Stimulated activated naive B cell treated with anti-CD40 and anti-IgM and Interleukin-4, amounts not matched to agents 10 μg/mL and 1 μg/mL and 100 μg/mL, for 72 hours (primary cell): ENCODE measurements at regions not wholly inside any gene's neighbourhood (a gene's known extent, or its start where the extent isn't known, plus 50 kb on each side); places are given as distances from the start of the nearest gene placed in this dataset.

ENCODE experiments used
- ATAC-seq, 2 donors: fragments of 150-1000 bp; cut with Tn5 transposase; replicated peaks; 2 replicates each; pipeline ENCODE4 v1.10.0; 2021; ENCODE audit warnings: moderate library complexity in 1 of 2
- DNase-seq: peaks from one replicate; pipeline ENCODE4 v3.0.0; 2021
- H3K27ac Mint-ChIP-seq: one replicate; pipeline ENCODE4 v1.8.0; 2022; ENCODE audit warnings: mild to moderate bottlenecking, mixed read lengths
- H3K27me3 Mint-ChIP-seq, 2 donors: one replicate each; pipeline ENCODE4 v1.8.0; 2022; ENCODE audit warnings: mixed read lengths in 2 of 2
- H3K36me3 Mint-ChIP-seq, 2 donors: one replicate each; pipeline ENCODE4 v1.8.0; 2022; ENCODE audit warnings: mixed read lengths in 2 of 2, mild to moderate bottlenecking in 1 of 2
- H3K4me1 Mint-ChIP-seq, 2 donors: one replicate each; pipeline ENCODE4 v1.8.0; 2022; ENCODE audit warnings: mixed read lengths in 2 of 2, mild to moderate bottlenecking in 1 of 2
- H3K4me3 Mint-ChIP-seq, 2 donors: one replicate each; pipeline ENCODE4 v1.8.0; 2022; ENCODE audit warnings: mild to moderate bottlenecking in 2 of 2, mixed read lengths in 2 of 2, moderate library complexity in 1 of 2
- H3K9me3 Mint-ChIP-seq, 2 donors: one replicate each; pipeline ENCODE4 v1.8.0; 2022; ENCODE audit warnings: mixed read lengths in 2 of 2, mild to moderate bottlenecking in 1 of 2

GRCh38 chr12:124170760-124171159, 124.1 kb upstream of the RFLNA start:
- no peaks in the 10 kb centered on the region for H3K36me3 Mint-ChIP-seq
- ATAC-seq (no peak), DNase-seq (no peak)
- H3K4me1 Mint-ChIP-seq: no peaks in the 10 kb centered on the region
- no peak overlapping the region for H3K27ac Mint-ChIP-seq
- H3K9me3 Mint-ChIP-seq: peaks cover 2 to 4% of the 10 kb centered on the region in 2 donors
- peaks cover 8% of the 10 kb centered on the region in 2 donors for H3K27me3 Mint-ChIP-seq
- H3K4me3 Mint-ChIP-seq: no peak overlapping the region

DNA sequence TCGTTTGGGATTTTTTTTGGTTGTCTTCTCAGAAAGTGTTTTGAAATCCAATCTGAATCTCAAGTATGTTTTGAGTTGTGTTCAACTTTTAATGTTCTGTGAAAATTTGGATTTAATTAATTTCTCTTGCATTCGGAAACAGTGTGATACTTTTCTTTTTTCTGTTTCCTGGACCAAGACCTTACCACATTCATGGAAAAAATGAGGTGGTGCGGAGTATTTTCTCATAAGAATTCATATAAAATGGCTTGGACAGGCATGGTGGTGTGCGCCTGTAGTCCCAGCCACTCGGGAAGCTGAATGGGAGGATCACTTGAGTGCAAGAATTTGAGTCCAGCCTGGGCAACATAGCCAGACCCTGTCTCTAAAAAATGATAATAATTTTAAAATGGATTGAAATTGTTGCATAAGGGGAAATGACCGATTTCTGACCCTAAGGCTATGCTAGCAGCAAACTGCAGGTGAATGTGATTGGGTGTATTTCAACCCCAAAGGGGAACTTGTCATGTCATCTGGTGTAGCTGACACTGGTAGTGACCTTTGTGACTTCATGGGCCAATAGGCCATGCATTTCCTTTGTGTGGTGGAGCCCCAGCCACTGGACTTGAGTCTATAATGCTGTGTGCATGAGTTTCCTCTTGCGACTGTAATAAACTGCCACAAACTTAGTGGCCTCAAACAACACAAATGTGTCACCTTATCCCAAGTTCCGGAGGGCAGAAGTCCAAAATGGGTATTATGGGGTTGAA, 123.5 kb upstream of the RFLNA start:
- Mint-ChIP-seq H3K9me3 (peaks cover 2 to 4% of the 10 kb centered on the region in 2 donors), H3K36me3 (no peaks in the 10 kb centered on the region), H3K27me3 (peaks cover 8% of the 10 kb centered on the region in 2 donors), H3K4me1 (no peaks in the 10 kb centered on the region), H3K4me3 (no peak overlapping the region), H3K27ac (no peak overlapping the region)
- DNase-seq (peak; percentile 13), ATAC-seq (peak; percentile 97 to 99)

- H3K4me3 Mint-ChIP-seq: no peak overlapping the region
- no peak overlapping the region for H3K27ac Mint-ChIP-seq
- DNase-seq (no peak), ATAC-seq (no peak)
- no peaks in the 10 kb centered on the region for H3K36me3 Mint-ChIP-seq
- no peaks in the 10 kb centered on the region for H3K4me1 Mint-ChIP-seq
- H3K27me3 Mint-ChIP-seq: peaks cover 6 to 14% of the 10 kb centered on the region in 2 donors
- H3K9me3 Mint-ChIP-seq: peaks cover 2 to 4% of the 10 kb centered on the region in 2 donors
Measured at GRCh38 chr12:124172636-124173035, 122.3 kb upstream of the RFLNA start.

DNA sequence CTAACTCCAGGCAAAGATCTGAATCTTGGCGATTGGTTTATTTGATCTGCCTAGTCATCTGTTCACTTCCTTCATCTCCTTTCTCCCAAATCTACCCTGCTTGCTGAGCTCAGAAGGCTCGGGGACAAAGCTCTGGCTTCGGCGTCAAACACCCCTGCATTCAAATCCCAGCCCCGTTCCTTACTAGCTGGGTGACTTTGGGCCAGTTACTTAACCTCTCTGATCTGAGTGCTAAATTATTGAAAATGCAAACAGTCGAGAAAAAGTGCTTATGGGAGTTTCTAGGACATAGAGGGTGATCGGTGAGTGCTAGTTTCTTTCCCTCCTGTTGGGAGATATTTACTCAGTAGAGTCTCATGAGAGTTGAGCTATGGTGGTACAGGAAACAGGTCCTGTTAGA, 121.2 kb upstream of the RFLNA start:
- DNase-seq: no peak
- Mint-ChIP-seq H3K27ac (no peak overlapping the region), H3K36me3 (no peaks in the 10 kb centered on the region), H3K4me1 (no peaks in the 10 kb centered on the region), H3K27me3 (peaks cover 7 to 14% of the 10 kb centered on the region in 2 donors), H3K9me3 (peaks cover 0 to 2% of the 10 kb centered on the region in 2 donors), H3K4me3 (no peak overlapping the region)
- ATAC-seq: no peak

GRCh38 chr12:124174451-124175348, 120.2 kb upstream of the RFLNA start:
- peaks cover 11 to 14% of the 10 kb centered on the region in 2 donors for H3K27me3 Mint-ChIP-seq
- no peak overlapping the region for H3K27ac Mint-ChIP-seq
- H3K36me3 Mint-ChIP-seq: no peaks in the 10 kb centered on the region
- no peak for ATAC-seq
- no peaks in the 10 kb centered on the region for H3K4me1 Mint-ChIP-seq
- no peaks in the 10 kb centered on the region for H3K9me3 Mint-ChIP-seq
- DNase-seq: no peak
- no peak overlapping the region for H3K4me3 Mint-ChIP-seq

- Mint-ChIP-seq H3K27ac (no peak overlapping the region), H3K36me3 (no peaks in the 10 kb centered on the region), H3K9me3 (no peaks in the 10 kb centered on the region), H3K4me1 (no peaks in the 10 kb centered on the region), H3K27me3 (peaks cover 11 to 14% of the 10 kb centered on the region in 2 donors), H3K4me3 (no peak overlapping the region)
- no peak for DNase-seq
- ATAC-seq: no peak
Measured at GRCh38 chr12:124175704-124176103, 119.2 kb upstream of the RFLNA start.

- no peaks in the 10 kb centered on the region for H3K9me3 Mint-ChIP-seq
- DNase-seq: no peak
- H3K27ac Mint-ChIP-seq: no peak overlapping the region
- H3K27me3 Mint-ChIP-seq: peaks cover 11 to 14% of the 10 kb centered on the region in 2 donors
- no peaks in the 10 kb centered on the region for H3K36me3 Mint-ChIP-seq
- no peaks in the 10 kb centered on the region for H3K4me1 Mint-ChIP-seq
- no peak for ATAC-seq
- H3K4me3 Mint-ChIP-seq: no peak overlapping the region
Measured at GRCh38 chr12:124177276-124177950, 117.5 kb upstream of the RFLNA start.

GRCh38 chr12:124177951-124178316, 117.0 kb upstream of the RFLNA start:
- H3K4me3 Mint-ChIP-seq: no peak overlapping the region
- no peaks in the 10 kb centered on the region for H3K36me3 Mint-ChIP-seq
- H3K4me1 Mint-ChIP-seq: no peaks in the 10 kb centered on the region
- no peak overlapping the region for H3K27ac Mint-ChIP-seq
- no peak for DNase-seq
- ATAC-seq: no peak
- peaks cover 11 to 14% of the 10 kb centered on the region in 2 donors for H3K27me3 Mint-ChIP-seq
- H3K9me3 Mint-ChIP-seq: no peaks in the 10 kb centered on the region

- Mint-ChIP-seq H3K4me1 (no peaks in the 10 kb centered on the region), H3K36me3 (no peaks in the 10 kb centered on the region), H3K27ac (no peak overlapping the region), H3K4me3 (no peak overlapping the region), H3K27me3 (peaks cover 5 to 11% of the 10 kb centered on the region in 2 donors), H3K9me3 (no peaks in the 10 kb centered on the region)
- DNase-seq: no peak
- ATAC-seq: no peak
Measured at GRCh38 chr12:124179936-124180607, 114.8 kb upstream of the RFLNA start.

GRCh38 chr12:124183172-124183571, 111.7 kb upstream of the RFLNA start:
- no peak overlapping the region for H3K4me3 Mint-ChIP-seq
- DNase-seq (no peak), ATAC-seq (no peak)
- H3K9me3 Mint-ChIP-seq: no peaks in the 10 kb centered on the region
- no peaks in the 10 kb centered on the region for H3K4me1 Mint-ChIP-seq
- no peaks in the 10 kb centered on the region for H3K36me3 Mint-ChIP-seq
- no peak overlapping the region for H3K27ac Mint-ChIP-seq
- H3K27me3 Mint-ChIP-seq: peaks cover 0 to 5% of the 10 kb centered on the region in 2 donors

- DNase-seq (no peak), ATAC-seq (no peak)
- no peaks in the 10 kb centered on the region for H3K36me3 Mint-ChIP-seq
- no peaks in the 10 kb centered on the region for H3K4me1 Mint-ChIP-seq
- no peak overlapping the region for H3K4me3 Mint-ChIP-seq
- H3K27me3 Mint-ChIP-seq: no peaks in the 10 kb centered on the region
- no peaks in the 10 kb centered on the region for H3K9me3 Mint-ChIP-seq
- no peak overlapping the region for H3K27ac Mint-ChIP-seq
Measured at GRCh38 chr12:124184456-124184855, 110.4 kb upstream of the RFLNA start.

DNA sequence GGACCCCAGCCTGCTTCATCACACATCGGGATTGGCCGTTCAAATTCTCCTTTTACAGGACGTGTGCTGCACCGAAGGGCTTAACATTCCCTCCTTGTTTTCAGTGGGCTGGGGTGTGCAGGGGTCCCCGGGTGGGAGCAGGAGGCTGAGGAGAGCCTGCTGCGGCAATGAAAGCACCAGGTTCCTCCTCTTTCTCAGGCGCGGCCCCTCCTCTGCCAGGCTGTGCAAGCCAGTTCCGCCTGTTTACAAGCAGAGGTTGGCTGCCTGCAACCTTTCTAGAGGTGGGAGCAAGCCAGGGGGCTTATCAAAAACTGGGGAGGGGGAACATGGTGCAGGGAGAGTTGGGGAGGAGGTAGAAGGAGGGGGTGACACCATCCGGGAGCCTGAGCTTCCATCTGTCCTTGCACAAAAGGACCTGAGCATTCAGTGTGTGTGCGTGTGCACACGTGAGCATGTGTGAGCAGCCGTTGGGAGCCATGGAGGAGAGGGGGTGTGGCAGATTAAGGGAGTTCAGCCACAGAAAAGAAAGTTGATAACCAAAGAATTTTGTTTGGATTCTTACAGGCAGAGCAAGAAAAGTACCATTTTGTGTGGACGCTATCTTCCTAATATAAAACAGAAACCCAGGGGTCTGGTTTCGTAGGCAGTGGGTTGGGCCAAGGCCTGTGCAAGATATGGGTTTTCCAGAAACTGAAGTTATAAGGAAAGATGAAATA, 108.8 kb upstream of the RFLNA start:
- Mint-ChIP-seq H3K27me3 (no peaks in the 10 kb centered on the region), H3K9me3 (no peaks in the 10 kb centered on the region), H3K27ac (no peak overlapping the region), H3K4me1 (no peaks in the 10 kb centered on the region), H3K4me3 (no peak overlapping the region), H3K36me3 (no peaks in the 10 kb centered on the region)
- DNase-seq (no peak), ATAC-seq (no peak)

GRCh38 chr12:124188084-124188483, 106.8 kb upstream of the RFLNA start:
- Mint-ChIP-seq H3K4me1 (no peaks in the 10 kb centered on the region), H3K27ac (no peak overlapping the region), H3K4me3 (no peak overlapping the region), H3K27me3 (no peaks in the 10 kb centered on the region), H3K9me3 (peaks cover 0 to 2% of the 10 kb centered on the region in 2 donors), H3K36me3 (no peaks in the 10 kb centered on the region)
- ATAC-seq (no peak), DNase-seq (no peak)
